Skin epidermis (tissue), 12 donors: ENCODE measurements at regions not wholly inside any gene's neighbourhood (a gene's known extent, or its start where the extent isn't known, plus 50 kb on each side); places are given as distances from the start of the nearest gene placed in this dataset.

Source experiments
- H3K27ac ChIP-seq, 21 experiments: fragments of 200-600 bp; sonication (generic) in 11 of 21; one replicate each; pipeline ENCODE4 v1.5.0; 2020; ENCODE audit warnings: mild to moderate bottlenecking in 3 of 21, inconsistent platforms in 2 of 21, moderate library complexity in 2 of 21
- H3K4me3 ChIP-seq, 7 experiments: fragments of 200-600 bp; sonication (generic) in 2 of 7; one replicate each; pipeline ENCODE4 v1.5.0; 2020; ENCODE audit warnings: inconsistent platforms in 2 of 7, mild to moderate bottlenecking in 2 of 7, moderate library complexity in 1 of 7

DNA sequence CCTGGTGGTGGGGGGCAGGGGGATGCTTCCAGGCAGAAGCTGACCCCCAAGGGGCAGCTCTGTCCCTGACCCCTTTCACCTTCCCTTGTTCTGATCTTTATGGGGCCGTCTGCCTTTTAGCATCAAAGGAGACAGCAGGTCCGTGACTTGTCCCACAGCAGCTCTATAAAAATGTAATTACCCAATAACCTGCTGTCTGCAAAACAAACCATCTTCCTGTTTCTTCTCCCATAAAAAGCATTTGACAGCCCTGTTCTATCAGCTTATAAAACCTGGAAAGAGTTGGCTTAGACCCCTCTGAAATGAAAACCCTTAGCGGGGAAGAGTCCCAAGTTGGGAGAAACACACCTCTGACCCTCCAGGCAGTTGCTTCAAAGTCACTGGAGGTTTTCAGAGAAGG lies 416.9 kb downstream of the MED13L start:
- no peak overlapping the region for H3K4me3 ChIP-seq
- H3K27ac ChIP-seq, result no peak overlapping the region

GRCh38 chr12:115859231-115859630 lies 418.3 kb downstream of the MED13L start:
- no peak overlapping the region for H3K4me3 ChIP-seq
- no peak overlapping the region for H3K27ac ChIP-seq

GRCh38 chr12:115857923-115858322 lies 419.6 kb downstream of the MED13L start:
- H3K27ac ChIP-seq, result no peak overlapping the region
- no peak overlapping the region for H3K4me3 ChIP-seq

GRCh38 chr12:115857160-115857920 lies 420.2 kb downstream of the MED13L start:
- H3K27ac ChIP-seq, result no peak overlapping the region
- no peak overlapping the region for H3K4me3 ChIP-seq

- H3K4me3 ChIP-seq, result no peak overlapping the region
Measured at GRCh38 chr12:115852054-115852453, 425.4 kb downstream of the MED13L start.

GRCh38 chr12:115850957-115851356 lies 426.5 kb downstream of the MED13L start:
- no peak overlapping the region for H3K4me3 ChIP-seq
- no peak overlapping the region for H3K27ac ChIP-seq

More at GRCh38 chr12:115852054-115852453, 425.4 kb downstream of the MED13L start:
- H3K27ac ChIP-seq, result no peak overlapping the region

GRCh38 chr12:115849262-115849943 lies 428.1 kb downstream of the MED13L start:
- H3K4me3 ChIP-seq, result no peak overlapping the region

GRCh38 chr12:115847398-115847797 lies 430.1 kb downstream of the MED13L start:
- Histone ChIP-seq H3K4me3 (no peak overlapping the region), H3K27ac (no peak overlapping the region)

More at GRCh38 chr12:115849262-115849943, 428.1 kb downstream of the MED13L start:
- no peak overlapping the region for H3K27ac ChIP-seq

GRCh38 chr12:115846516-115846915 lies 431.0 kb downstream of the MED13L start:
- Histone ChIP-seq H3K4me3 (no peak overlapping the region), H3K27ac (no peak overlapping the region)

DNA sequence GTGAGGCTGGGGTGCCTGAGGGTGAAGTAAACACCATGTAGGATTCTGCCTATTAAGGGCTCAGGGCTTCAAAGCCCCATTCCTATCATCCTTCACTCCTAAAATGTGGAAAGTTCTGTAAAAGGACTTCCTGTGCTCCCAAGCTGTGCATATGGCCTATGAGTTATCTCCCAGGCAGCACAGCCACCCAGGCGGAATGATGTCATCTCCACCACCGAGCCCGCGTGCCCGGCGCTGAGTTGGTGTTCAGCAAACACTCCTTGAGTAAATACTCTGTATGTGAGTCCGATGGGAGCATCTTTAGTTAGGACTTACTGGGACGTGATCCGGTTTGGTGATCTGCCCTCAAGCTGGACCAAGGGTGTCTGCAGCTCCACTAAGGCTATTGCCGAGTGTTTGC lies 437.3 kb downstream of the MED13L start:
- Histone ChIP-seq H3K27ac (no peak overlapping the region), H3K4me3 (no peak overlapping the region)

GRCh38 chr12:115838952-115839351 lies 438.5 kb downstream of the MED13L start:
- Histone ChIP-seq H3K4me3 (no peak overlapping the region), H3K27ac (no peak overlapping the region)

- no peak overlapping the region for H3K27ac ChIP-seq
- H3K4me3 ChIP-seq, result no peak overlapping the region
Measured at GRCh38 chr12:115837220-115837619, 440.3 kb downstream of the MED13L start.

DNA sequence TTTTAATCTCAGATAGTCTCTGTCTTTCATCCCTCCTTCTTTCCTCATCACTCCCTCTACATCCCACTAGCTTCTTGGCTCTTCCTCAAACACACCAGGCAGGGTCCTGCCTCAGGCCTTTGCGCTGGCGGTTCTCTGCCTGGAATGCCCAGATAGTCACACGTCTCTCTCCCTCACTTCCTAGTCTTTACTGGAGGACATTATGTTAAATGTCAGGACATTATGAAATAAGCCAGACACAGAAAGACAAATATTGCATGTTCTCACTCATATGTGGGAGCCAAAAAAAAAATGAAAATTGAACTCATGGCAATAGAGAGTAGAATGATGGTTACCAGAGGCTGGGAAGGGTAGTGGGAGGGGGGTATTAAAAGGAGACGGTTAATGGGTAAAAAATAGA lies 442.0 kb downstream of the MED13L start:
- Histone ChIP-seq H3K4me3 (no peak overlapping the region), H3K27ac (no peak overlapping the region)

GRCh38 chr12:115833704-115834103 lies 443.8 kb downstream of the MED13L start:
- H3K4me3 ChIP-seq, result no peak overlapping the region
- H3K27ac ChIP-seq, result no peak overlapping the region

- H3K27ac ChIP-seq, result no peak overlapping the region
- H3K4me3 ChIP-seq, result no peak overlapping the region
Measured at GRCh38 chr12:115830633-115831032, 446.9 kb downstream of the MED13L start.

GRCh38 chr12:115830070-115830469 lies 447.4 kb downstream of the MED13L start:
- H3K27ac ChIP-seq, result no peak overlapping the region
- H3K4me3 ChIP-seq, result no peak overlapping the region

DNA sequence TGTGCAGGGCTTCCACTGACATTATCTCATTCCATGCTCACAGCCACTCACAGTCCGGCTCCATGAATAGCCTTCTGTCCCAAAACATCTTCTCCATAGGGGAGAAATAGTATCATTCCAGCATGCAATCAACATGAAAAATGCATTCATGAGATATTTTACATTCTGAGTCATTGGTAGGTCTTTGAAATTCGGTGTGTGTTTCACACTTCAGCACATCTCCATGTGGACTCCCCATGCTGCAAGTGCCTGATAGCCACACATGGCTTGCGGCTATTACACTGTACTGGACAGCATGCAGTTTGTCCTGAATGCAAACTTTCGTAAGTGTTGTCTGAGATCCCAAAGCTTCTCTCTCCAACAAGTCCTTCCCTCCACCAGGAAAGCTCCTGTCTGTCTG lies 449.3 kb downstream of the MED13L start:
- Histone ChIP-seq H3K27ac (no peak overlapping the region), H3K4me3 (no peak overlapping the region)

GRCh38 chr12:115824936-115825602 lies 452.4 kb downstream of the MED13L start:
- H3K4me3 ChIP-seq, result no peak overlapping the region
- H3K27ac ChIP-seq, result no peak overlapping the region

DNA sequence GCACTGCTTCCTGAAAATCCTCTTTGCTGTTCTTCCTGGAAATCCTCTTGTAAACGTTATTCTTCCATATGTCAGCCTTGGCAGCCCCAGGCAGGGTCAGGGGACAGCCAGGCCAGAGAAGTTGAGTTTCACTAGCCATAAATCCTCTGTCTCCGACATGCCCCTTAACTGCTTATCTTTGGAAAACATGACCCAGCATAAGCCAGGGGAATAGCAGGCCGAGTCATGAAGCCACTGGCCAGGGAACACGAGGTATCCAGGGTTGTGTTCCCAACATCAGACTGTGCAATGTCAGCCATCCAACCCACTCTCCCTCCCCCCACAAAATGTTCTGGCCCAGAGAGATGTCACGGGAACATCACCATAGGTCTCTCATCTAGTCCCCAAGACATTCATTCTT lies 453.9 kb downstream of the MED13L start:
- Histone ChIP-seq H3K27ac (no peak overlapping the region), H3K4me3 (no peak overlapping the region)

- Histone ChIP-seq H3K27ac (no peak overlapping the region), H3K4me3 (no peak overlapping the region)
Measured at GRCh38 chr12:115820656-115821055, 456.8 kb downstream of the MED13L start.

DNA sequence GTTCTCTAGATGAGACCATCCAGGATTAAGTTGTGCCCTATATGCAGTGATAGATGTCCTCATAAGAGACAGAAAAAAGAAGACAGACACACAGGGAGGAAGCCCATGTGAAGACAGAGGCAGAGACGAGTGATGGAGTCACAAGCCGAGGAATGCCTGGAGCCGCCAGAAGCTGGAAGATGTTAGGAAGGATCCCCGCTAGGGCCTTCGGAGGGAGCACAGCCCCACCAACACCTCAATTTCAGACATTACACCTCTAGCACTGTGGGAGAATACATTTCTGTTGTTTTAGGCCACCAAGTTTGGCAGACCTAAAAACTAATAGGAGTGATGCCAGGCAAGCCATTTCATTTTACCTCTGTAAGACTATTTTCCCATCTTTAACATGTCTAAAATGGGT lies 458.5 kb downstream of the MED13L start:
- no peak overlapping the region for H3K27ac ChIP-seq
- no peak overlapping the region for H3K4me3 ChIP-seq
